ENCODE measurements at regions not wholly inside any gene's neighbourhood (a gene's known extent, or its start where the extent isn't known, plus 50 kb on each side); places are given as distances from the start of the nearest gene placed in this dataset.

GRCh38 chr1:232188318-232188717 is 441.6 kb downstream of the SIPA1L2 start:
- TF ChIP-seq ZFX (IDR thresholded peaks at IDR 0.05; ENCODE audit: borderline replicate concordance) (no peak), CTCF (IDR thresholded peaks at IDR 0.05) (no peak)
- no peak overlapping the region for H3K27ac ChIP-seq

- no peak overlapping the region for H3K27ac ChIP-seq
- no peak for TF ChIP-seq ZFX (IDR thresholded peaks at IDR 0.05; ENCODE audit: borderline replicate concordance)
- TF ChIP-seq CTCF (IDR thresholded peaks at IDR 0.05): no peak
Measured at GRCh38 chr1:232186931-232187330, 443.0 kb downstream of the SIPA1L2 start.

- TF ChIP-seq ZFX (IDR thresholded peaks at IDR 0.05; ENCODE audit: borderline replicate concordance) (no peak), CTCF (IDR thresholded peaks at IDR 0.05) (no peak)
- H3K27ac ChIP-seq: no peak overlapping the region
Measured at GRCh38 chr1:232184561-232185530, 445.1 kb downstream of the SIPA1L2 start.

- TF ChIP-seq CTCF (IDR thresholded peaks at IDR 0.05) (no peak), ZFX (IDR thresholded peaks at IDR 0.05; ENCODE audit: borderline replicate concordance) (no peak)
- H3K27ac ChIP-seq: no peak overlapping the region
Measured at GRCh38 chr1:232183802-232184201, 446.1 kb downstream of the SIPA1L2 start.

GRCh38 chr1:232183266-232183800 is 446.6 kb downstream of the SIPA1L2 start:
- TF ChIP-seq CTCF (IDR thresholded peaks at IDR 0.05) (no peak), ZFX (IDR thresholded peaks at IDR 0.05; ENCODE audit: borderline replicate concordance) (no peak)
- H3K27ac ChIP-seq: no peak overlapping the region

- TF ChIP-seq CTCF (IDR thresholded peaks at IDR 0.05) (no peak), ZFX (IDR thresholded peaks at IDR 0.05; ENCODE audit: borderline replicate concordance) (no peak)
Measured at GRCh38 chr1:232182236-232182635, 447.7 kb downstream of the SIPA1L2 start.

GRCh38 chr1:232180779-232181136 is 449.2 kb downstream of the SIPA1L2 start:
- H3K27ac ChIP-seq: no peak overlapping the region

More at GRCh38 chr1:232182236-232182635, 447.7 kb downstream of the SIPA1L2 start:
- no peak overlapping the region for H3K27ac ChIP-seq

More at GRCh38 chr1:232180779-232181136, 449.2 kb downstream of the SIPA1L2 start:
- TF ChIP-seq CTCF (IDR thresholded peaks at IDR 0.05) (no peak), ZFX (IDR thresholded peaks at IDR 0.05; ENCODE audit: borderline replicate concordance) (no peak)

All from 22Rv1 (cell line).